Heart left ventricle (tissue), 13 donors: ENCODE measurements at regions not wholly inside any gene's neighbourhood (a gene's known extent, or its start where the extent isn't known, plus 50 kb on each side); places are given as distances from the start of the nearest gene placed in this dataset.

Experiments
- POLR2A ChIP-seq, 2 donors: fragments of 450-650 bp; IDR thresholded peaks; one replicate each; pipeline ENCODE4 v1.6.1; 2017; ENCODE audit warnings: antibody characterized with exemption in 2 of 2, mild to moderate bottlenecking in 2 of 2, moderate library complexity in 2 of 2
- TF ChIP-seq, protein P1 (sequence below), 12 donors: fragments of 200-600 bp; sonication (generic) in 4 of 12; IDR thresholded peaks; one replicate each; pipeline versions ENCODE4 v1.5.0 to v1.8.0; 2018 to 2022; ENCODE audit warnings: antibody characterized with exemption in 12 of 12, mild to moderate bottlenecking in 5 of 12
- donor health status: ischemic (EF 13 %, LVEDD 7.1; RV severe dilation, severe dysfunction).
- donor health status: DM: no; HTN: yes; CAD: no.
- donor health status: DM: no; HTN: no; CAD: no.
- donor health status: ischemic (EF 25% LVEDD 6.9; RV normal size, moderate dysfunction).
- donor health status: ischemic (EF 25% LVEDD 5.7; RV mildly dilated, moderate dysfunction).
- donor health status: ischemic (EF 35%, LVEDD 5.7; RV mildly dilated, moderate dysfunction).
- donor health status: nonischemic (EF 11% LVEDD 7.7; RV severe dilation, severe dysfunction).
- donor health status: DM: yes; HTN: yes; CAD: no.
- donor health status: PGD.
- donor health status: ischemic (EF 29% LVEDD 5.4; RV normal size, mild dysfunction).
- donor health status: nonischemic (EF 23%, LVEDD 6.1; RV moderate dilation, normal function).

DNA sequence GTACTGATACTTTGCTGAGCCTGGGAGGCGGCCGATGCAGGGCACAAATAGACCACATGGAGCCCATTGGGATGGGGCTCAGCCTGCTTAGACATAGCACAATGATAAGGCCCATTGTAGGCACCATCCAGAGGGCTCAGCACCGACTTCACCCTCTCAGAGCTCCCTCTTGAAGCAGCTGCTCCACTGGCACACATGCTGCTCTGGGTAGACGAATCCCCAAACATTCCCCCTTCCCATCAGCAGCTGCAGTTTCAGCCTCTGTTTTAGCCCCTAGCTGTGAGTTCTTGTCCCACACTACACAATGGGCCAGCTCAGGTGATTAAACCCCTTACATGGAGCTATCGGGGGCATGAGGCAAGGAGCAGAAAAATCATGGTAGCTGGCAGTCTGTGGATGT lies 174.1 kb downstream of the RGS9 start:
- TF ChIP-seq POLR2A (IDR thresholded peaks at IDR 0.05), result no peak
- TF ChIP-seq, protein P1, sequence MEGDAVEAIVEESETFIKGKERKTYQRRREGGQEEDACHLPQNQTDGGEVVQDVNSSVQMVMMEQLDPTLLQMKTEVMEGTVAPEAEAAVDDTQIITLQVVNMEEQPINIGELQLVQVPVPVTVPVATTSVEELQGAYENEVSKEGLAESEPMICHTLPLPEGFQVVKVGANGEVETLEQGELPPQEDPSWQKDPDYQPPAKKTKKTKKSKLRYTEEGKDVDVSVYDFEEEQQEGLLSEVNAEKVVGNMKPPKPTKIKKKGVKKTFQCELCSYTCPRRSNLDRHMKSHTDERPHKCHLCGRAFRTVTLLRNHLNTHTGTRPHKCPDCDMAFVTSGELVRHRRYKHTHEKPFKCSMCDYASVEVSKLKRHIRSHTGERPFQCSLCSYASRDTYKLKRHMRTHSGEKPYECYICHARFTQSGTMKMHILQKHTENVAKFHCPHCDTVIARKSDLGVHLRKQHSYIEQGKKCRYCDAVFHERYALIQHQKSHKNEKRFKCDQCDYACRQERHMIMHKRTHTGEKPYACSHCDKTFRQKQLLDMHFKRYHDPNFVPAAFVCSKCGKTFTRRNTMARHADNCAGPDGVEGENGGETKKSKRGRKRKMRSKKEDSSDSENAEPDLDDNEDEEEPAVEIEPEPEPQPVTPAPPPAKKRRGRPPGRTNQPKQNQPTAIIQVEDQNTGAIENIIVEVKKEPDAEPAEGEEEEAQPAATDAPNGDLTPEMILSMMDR (IDR thresholded peaks at IDR 0.05), result no peak
